ENCODE measurements at regions not wholly inside any gene's neighbourhood (a gene's known extent, or its start where the extent isn't known, plus 50 kb on each side); places are given as distances from the start of the nearest gene placed in this dataset.

DNA sequence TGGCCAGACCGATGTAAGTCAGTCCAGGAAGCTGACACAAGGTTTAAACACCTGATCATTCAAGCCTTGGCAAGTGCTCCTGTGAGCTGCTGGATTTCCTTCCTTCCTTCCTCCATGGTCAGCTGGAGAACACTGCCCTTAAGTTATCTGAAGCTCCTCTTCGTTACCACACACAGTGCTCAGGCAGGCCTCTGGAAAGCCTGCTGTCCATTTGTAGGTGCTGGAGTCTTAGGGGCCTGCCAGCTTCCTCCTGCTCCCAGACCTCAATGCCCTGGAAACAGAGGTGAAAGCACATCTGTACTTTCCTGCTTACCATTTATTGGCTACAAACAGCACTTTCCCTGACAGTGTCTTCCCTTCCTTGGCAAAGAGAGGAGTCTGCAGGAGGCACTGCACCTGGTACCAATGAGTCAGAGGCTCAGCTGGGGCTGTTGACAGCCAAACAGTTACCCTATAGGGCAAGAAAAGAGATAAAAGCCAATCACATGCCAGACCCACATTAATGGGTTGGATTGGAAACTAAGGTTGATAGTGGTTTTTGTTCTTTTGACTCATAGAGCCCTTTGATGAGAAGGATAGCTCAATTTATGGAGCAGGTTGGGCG is 72.6 kb upstream of the PUM3 start:
- TF ChIP-seq, protein P1, sequence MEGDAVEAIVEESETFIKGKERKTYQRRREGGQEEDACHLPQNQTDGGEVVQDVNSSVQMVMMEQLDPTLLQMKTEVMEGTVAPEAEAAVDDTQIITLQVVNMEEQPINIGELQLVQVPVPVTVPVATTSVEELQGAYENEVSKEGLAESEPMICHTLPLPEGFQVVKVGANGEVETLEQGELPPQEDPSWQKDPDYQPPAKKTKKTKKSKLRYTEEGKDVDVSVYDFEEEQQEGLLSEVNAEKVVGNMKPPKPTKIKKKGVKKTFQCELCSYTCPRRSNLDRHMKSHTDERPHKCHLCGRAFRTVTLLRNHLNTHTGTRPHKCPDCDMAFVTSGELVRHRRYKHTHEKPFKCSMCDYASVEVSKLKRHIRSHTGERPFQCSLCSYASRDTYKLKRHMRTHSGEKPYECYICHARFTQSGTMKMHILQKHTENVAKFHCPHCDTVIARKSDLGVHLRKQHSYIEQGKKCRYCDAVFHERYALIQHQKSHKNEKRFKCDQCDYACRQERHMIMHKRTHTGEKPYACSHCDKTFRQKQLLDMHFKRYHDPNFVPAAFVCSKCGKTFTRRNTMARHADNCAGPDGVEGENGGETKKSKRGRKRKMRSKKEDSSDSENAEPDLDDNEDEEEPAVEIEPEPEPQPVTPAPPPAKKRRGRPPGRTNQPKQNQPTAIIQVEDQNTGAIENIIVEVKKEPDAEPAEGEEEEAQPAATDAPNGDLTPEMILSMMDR (IDR thresholded peaks at IDR 0.05) = no peak
- TF ChIP-seq POLR2A (IDR thresholded peaks at IDR 0.05) = no peak
